HFF-Myc (cell line): ENCODE measurements at regions not wholly inside any gene's neighbourhood (a gene's known extent, or its start where the extent isn't known, plus 50 kb on each side); places are given as distances from the start of the nearest gene placed in this dataset.
"Not testable (repeated sequence)": the region's sequence is repeated elsewhere in the genome, so short reads cannot be mapped to it uniquely, and the experiment has no call there.

Source experiments
- DNase-seq: peaks from one replicate; pipeline ENCODE4 v3.0.0-alpha.2; 2011; ENCODE audit warnings: low read depth; ENCODE audit errors: extremely low read depth
- H3K4me3 ChIP-seq: replicated peaks from 2 replicates; pipeline ENCODE4 v1.5.1; 2011; ENCODE audit warnings: low read depth, mild to moderate bottlenecking, control low read depth, low read length
- TF ChIP-seq, protein P1 (sequence below): IDR thresholded peaks from 2 replicates; pipeline ENCODE4 v1.5.1; 2012; ENCODE audit warnings: mild to moderate bottlenecking, low read depth, low read length, control low read depth; ENCODE audit errors: missing control alignments

DNA sequence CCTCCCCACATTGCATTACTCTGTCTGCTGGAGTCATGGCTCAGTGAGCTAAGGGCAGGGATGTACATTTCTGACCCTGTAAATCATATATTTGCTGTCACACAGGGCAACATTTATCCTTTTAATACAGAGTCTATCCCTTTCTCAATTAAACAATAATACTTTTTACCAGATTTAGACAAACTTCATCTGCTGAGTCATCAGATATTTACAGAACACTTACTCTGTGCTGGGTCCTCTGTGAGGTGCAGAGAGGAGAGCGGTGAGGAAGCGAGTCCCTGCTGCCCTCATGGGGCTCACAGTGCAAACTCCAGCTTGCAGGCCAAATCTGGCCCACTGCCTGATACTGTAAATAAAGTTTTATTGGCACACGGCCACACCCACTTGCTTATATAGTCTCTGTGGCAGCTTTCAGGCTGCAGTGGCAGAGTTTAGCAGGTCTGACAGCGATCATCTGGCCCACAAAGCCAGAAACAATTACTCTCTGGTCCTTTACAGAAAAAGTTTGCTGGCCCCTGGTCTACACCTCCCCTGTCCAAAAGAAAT, 144.5 kb downstream of the CDH26 start:
- H3K4me3 ChIP-seq = no peak overlapping the region
- peak; percentile 15 for DNase-seq
- TF ChIP-seq, protein P1, sequence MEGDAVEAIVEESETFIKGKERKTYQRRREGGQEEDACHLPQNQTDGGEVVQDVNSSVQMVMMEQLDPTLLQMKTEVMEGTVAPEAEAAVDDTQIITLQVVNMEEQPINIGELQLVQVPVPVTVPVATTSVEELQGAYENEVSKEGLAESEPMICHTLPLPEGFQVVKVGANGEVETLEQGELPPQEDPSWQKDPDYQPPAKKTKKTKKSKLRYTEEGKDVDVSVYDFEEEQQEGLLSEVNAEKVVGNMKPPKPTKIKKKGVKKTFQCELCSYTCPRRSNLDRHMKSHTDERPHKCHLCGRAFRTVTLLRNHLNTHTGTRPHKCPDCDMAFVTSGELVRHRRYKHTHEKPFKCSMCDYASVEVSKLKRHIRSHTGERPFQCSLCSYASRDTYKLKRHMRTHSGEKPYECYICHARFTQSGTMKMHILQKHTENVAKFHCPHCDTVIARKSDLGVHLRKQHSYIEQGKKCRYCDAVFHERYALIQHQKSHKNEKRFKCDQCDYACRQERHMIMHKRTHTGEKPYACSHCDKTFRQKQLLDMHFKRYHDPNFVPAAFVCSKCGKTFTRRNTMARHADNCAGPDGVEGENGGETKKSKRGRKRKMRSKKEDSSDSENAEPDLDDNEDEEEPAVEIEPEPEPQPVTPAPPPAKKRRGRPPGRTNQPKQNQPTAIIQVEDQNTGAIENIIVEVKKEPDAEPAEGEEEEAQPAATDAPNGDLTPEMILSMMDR = no peak

GRCh38 chr20:60104993-60105803, 147.0 kb downstream of the CDH26 start:
- DNase-seq = no peak
- TF ChIP-seq, protein P1 = no peak
- H3K4me3 ChIP-seq = no peak overlapping the region

GRCh38 chr20:60106186-60106585, 148.0 kb downstream of the CDH26 start:
- DNase-seq, H3K4me3 ChIP-seq: not testable (repeated sequence)

DNA sequence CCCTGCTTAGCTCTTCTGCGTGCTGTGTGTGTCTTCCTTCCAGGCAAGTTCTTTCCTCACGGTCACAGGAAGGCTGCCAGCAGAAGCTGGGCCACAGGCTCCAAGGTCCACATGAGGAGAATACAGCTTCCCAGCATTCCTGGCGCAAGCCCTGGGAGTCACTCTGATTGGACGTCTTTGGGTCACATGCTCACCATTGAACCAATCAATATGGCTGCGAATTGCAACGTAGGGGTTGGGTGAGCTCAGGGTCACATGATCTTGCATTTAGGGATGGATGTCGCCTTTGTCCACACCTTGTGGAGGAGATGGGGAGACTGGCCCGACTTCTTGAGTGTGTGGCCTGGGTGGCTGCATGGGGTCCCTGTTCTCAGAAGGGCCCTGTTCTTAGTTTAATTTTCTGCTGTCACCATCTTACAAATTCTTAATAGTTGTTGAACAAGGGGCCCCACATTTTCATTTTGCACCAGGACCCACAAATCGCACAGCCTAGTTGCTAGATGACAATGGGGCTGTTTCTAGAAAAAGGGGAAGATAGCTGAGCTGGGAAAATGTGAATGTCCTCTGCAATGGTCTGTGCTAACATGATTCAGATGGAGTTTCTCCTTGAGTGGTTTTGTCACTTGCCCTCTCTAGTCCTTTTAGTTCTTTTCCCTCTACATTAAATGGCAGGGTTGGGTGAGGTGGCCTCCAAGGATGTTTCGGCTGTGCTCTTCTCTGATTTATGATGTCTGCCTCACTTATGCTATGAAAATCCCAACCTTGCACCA, 149.6 kb downstream of the CDH26 start:
- no peak for DNase-seq
- TF ChIP-seq, protein P1 = no peak
- no peak overlapping the region for H3K4me3 ChIP-seq

DNA sequence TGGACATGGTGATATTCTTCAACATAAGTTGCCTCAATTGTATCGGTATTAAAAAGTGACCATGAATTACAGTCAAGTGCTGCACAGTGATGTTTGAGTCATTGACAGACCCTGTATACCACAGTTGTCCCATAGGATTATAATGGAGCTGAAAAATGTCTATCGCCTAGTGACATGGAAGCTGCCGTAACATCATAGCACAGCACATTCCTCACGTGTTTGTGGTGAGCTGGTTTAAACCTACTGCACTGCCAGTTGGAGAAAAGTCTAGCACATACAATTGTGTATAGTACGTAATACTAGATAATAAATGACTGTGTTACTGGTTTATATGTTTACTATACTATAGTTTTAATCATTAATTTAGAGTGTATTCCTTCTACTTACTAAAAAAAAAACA, 150.2 kb downstream of the CDH26 start:
- H3K4me3 ChIP-seq = no peak overlapping the region
- DNase-seq = peak; percentile 25
- TF ChIP-seq, protein P1 = no peak

GRCh38 chr20:60113024-60113724, 155.0 kb downstream of the CDH26 start:
- DNase-seq = no peak
- TF ChIP-seq, protein P1 = no peak
- H3K4me3 ChIP-seq = no peak overlapping the region
